ENCODE measurements at regions not wholly inside any gene's neighbourhood (a gene's known extent, or its start where the extent isn't known, plus 50 kb on each side); places are given as distances from the start of the nearest gene placed in this dataset.

GRCh38 chr4:174120446-174121295, 162.8 kb downstream of the FBXO8 start:
- peak; percentile 60 for DNase-seq (ENCODE audit: low spot score)

DNA sequence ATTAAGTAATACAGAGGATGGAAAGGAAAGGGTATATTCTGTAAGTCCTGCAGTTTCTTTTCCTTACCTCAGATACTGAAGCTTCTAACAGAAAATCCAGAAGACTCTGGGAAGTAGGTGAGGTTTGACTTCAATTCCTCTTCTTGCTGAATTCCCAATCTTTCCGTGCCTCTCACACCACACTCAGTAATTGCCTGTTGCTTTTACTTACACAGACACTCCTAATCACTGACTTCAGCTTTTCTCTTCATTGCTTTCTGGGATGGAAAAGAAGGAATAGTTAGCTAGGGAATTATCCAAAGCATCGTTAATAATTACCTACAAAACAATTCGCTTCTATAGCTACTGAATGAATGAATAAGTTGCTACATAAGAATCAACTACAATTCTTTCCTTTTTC, 163.6 kb downstream of the FBXO8 start:
- no peak for DNase-seq (ENCODE audit: low spot score)

GRCh38 chr4:174119051-174119450, 164.4 kb downstream of the FBXO8 start:
- DNase-seq (ENCODE audit: low spot score) = no peak

- no peak for DNase-seq (ENCODE audit: low spot score)
These were observed 165.3 kb downstream of the FBXO8 start for GRCh38 chr4:174118171-174118570.

DNA sequence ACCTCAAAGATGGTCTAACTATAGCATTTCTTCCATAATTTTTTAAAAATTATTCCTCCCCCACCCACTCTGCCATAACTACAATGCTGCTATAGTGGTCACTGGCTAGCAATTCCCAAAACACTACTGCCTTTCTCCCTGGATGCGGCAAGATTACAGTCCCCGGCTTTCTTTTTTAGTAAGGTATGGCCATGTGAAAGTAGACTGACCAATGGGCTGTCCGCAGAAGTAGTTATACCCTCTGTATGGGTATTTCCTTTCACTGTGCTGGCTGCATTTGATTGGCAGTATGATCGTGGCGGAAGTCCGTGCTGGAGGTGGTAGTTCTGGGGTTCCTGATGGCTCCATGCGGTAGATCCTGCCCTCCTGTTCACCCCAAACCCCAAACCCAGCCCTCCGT, 166.0 kb downstream of the FBXO8 start:
- no peak for DNase-seq (ENCODE audit: low spot score)

DNA sequence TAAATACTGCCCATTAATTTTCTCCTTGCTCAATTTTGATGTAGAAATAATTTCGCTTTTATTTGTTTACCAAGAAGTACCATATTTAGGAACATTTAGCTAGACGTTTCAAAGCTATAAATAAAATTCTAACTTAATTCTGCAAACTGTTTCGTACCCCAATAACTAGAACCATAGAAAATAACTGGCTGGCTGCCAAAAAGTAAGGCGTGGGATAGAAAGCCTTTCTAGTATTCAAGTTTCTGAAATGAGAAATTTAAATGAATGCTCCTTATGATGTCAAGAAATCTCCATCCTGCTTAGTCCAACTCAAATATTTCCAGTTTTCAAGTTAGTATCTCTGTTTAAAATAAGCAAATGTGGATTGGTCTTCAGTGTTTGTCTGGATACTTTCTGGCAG, 167.4 kb downstream of the FBXO8 start:
- no peak for DNase-seq (ENCODE audit: low spot score)

DNA sequence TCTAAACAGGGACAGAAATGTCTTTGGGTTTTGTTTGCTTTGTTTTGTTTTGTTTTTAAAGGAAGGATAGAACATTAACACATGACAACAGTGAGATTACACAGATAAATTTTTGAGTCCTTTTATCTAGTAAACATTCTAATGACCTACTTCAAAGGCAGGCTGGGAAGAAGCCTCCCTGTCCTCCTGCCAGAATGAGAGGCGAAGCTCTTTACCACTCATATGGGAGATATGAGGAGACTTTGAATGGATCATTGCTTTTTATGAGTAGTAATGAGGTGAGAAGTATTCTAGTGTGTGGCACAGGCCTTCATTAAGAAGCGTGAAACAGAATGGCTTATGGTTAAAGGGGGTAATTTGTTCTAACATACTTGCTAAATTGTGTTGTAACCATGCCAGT, 172.0 kb downstream of the FBXO8 start:
- no peak for DNase-seq (ENCODE audit: low spot score)

- DNase-seq (ENCODE audit: low spot score) = no peak
These were observed 173.3 kb downstream of the FBXO8 start for GRCh38 chr4:174110180-174110579.

GRCh38 chr4:174107746-174108354, 175.6 kb downstream of the FBXO8 start:
- DNase-seq (ENCODE audit: low spot score) = no peak

DNA sequence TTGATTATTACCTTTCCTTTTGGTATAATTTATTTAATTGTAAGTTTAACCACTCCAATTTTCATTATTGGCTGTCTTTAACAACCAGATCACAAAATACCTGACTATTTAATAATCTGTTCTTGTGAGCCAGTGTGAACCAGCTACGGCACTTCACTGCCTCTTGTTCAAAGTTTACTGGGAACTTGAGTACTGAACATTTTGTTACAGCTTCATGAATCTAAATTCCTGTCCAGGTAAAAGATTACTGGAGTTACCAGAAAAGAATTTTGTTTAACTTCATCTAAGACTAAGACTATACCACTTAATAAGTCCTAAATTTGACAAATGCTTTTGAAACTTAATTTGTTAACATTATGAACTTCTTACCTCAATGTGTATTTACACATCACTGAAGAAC, 178.3 kb downstream of the FBXO8 start:
- DNase-seq (ENCODE audit: low spot score) = no peak

DNA sequence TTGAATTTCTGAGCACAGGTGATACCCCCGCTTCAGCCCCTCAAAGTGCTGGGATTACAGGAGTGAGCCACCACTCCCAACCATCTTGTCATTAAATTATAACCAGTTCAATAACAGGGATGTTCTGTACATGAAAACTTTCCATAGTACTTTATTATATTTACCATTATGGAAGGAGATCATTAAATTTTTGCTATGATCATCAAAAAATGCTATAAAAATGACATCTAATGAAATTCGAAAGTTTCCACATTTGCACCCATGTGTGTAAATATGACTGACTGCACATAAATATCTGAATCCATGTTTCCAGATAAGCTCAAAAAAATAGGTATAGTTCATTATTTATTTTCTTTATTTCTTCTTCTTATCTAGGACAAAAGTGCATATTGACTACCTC, 182.6 kb downstream of the FBXO8 start:
- DNase-seq (ENCODE audit: low spot score) = no peak

GRCh38 chr4:174099712-174100111, 183.8 kb downstream of the FBXO8 start:
- no peak for DNase-seq (ENCODE audit: low spot score)

GRCh38 chr4:174096999-174097398, 186.5 kb downstream of the FBXO8 start:
- DNase-seq (ENCODE audit: low spot score) = no peak

GRCh38 chr4:174096456-174096855, 187.0 kb downstream of the FBXO8 start:
- DNase-seq (ENCODE audit: low spot score) = no peak

- DNase-seq (ENCODE audit: low spot score) = no peak
These were observed 192.3 kb downstream of the FBXO8 start for GRCh38 chr4:174091130-174091529.

GRCh38 chr4:174089711-174090110, 193.8 kb downstream of the FBXO8 start:
- DNase-seq (ENCODE audit: low spot score) = no peak

DNA sequence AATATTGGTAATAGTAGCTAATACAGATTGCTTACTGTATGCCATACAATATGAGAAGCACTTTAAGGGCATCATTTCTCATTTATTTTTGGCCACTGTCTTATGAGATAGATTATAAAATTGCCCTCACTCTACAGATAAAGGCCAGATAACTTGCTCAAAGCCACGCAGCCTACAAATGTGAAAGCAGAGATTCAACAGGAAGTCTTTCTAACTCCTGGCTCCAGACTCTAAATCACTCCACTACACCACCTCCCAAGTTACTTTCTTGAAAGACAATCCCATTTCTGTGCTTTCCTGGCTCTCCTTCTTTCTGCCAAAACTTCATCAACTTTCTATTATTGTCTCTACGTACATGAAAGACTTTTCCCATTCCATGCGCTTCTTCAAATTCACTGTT, 194.7 kb downstream of the FBXO8 start:
- no peak for DNase-seq (ENCODE audit: low spot score)

GRCh38 chr4:174086829-174087799, 196.4 kb downstream of the FBXO8 start:
- DNase-seq (ENCODE audit: low spot score) = no peak

DNA sequence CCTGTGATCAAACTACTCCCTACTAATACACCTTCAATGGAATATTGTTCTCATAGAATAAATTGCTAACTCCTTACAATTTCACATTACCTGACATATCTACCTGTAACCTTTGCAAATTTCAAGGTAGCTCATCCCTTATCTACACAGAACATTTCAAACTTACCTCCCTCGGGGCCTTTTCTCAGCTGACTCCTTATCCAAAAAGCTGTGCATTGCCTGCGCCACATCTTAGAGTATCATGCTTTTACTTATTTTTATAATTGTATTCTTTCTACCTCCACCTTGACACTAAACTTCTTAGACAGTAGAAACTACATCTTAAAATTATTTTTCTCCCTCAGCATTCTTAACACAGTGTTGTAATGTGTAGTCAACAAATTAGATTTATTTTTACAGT, 198.5 kb downstream of the FBXO8 start:
- DNase-seq (ENCODE audit: low spot score) = no peak

DNA sequence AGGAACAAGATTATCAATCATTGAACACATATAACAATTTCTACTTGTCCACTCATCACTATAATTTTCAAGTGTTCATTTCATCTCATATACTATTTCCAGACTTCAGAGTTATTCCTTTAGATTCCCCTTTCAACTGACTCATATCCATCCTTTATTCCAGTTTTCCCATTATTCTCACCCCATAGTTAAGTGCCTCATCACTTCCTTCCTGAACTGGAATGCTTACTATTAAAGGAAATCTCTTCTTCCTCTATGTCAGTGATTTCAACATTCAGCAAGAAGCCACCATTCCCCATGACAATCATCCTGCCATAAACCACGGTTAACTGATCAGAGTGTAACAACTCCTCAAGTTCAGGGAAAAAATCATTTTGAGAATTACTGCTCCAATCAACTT, 198.9 kb downstream of the FBXO8 start:
- no peak for DNase-seq (ENCODE audit: low spot score)

GRCh38 chr4:174080361-174080760, 203.1 kb downstream of the FBXO8 start:
- DNase-seq (ENCODE audit: low spot score) = no peak

DNA sequence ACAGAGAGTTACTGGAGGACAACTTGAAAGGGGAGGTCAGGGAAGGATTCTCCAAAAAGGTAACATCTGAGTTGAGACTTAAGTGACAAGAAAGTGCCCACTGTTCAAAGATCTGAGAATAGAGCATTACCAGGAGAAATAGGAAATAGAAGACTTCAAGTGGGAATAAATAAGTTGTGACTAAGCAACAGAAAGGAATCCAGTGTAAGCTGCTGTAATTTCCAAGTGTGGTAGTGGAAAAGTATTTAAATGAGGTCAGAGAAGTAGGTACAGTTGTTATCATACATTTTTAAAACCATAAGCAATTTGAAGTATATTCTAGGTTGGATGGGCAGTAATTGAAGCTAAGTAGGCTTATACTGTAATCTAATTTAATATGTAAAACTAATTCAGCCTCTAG, 211.9 kb downstream of the FBXO8 start:
- DNase-seq (ENCODE audit: low spot score) = no peak

Measured in SW480 (cell line).